HG02973 (cell line): ENCODE measurements at regions not wholly inside any gene's neighbourhood (a gene's known extent, or its start where the extent isn't known, plus 50 kb on each side); places are given as distances from the start of the nearest gene placed in this dataset.

Experiments used
- ATAC-seq: cut with Tn5 transposase; IDR thresholded peaks from one replicate; pipeline ENCODE4 v1.9.1; 2021; ENCODE audit warnings: moderate library complexity; ENCODE audit not compliant: unreplicated experiment

- ATAC-seq, result no peak
Measured at GRCh38 chr6:168837254-168838036, 396.5 kb downstream of the SMOC2 start.

GRCh38 chr6:168835991-168836390, 395.0 kb downstream of the SMOC2 start:
- no peak for ATAC-seq

GRCh38 chr6:168834801-168835200, 393.8 kb downstream of the SMOC2 start:
- no peak for ATAC-seq

DNA sequence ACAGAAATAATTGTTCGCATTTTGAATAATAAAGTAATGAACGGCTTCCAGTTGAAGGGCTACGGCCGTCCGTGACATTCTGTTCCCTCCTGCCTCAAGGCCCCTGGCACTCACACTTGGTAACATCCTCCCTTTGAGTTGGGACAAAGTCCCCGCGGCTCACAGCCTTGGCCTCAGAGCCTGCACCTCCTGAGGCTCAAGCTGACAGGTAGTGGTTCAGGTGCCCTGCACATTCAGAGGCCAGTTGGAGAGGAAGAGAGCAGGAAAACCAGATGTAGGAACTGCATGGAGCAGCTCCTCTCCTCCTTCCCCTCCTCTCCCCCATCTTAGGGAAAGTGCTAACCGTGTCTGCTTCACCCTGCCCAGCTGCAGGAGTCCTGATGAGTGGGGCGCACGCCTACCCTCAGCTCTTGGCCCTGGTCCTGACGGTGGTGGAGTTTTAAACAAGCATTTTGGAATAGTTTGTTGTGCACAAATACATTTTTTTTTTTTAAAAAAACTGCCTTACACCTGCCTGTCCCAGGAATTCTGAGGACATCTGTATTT, 393.1 kb downstream of the SMOC2 start:
- no peak for ATAC-seq

GRCh38 chr6:168828800-168829199, 387.8 kb downstream of the SMOC2 start:
- ATAC-seq, result no peak

DNA sequence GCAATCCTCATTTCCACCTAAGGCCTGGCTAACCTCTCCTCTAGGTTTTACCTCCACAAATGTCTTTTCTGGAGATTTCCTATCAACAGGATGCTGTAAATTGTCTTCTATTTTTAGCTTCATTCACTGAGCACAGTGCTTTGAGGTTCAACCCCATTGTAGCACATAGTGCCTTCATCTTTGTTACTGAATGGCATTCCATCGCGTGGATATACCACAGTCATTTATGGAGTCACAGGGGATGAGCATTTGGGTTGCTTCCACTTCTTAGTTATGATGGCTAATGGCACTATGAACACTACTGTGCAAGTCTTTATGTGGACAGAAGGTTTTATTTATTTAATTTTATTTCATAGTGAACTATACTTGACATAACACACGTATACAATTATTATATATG, 387.1 kb downstream of the SMOC2 start:
- ATAC-seq, result no peak

GRCh38 chr6:168827586-168827871, 386.5 kb downstream of the SMOC2 start:
- no peak for ATAC-seq

DNA sequence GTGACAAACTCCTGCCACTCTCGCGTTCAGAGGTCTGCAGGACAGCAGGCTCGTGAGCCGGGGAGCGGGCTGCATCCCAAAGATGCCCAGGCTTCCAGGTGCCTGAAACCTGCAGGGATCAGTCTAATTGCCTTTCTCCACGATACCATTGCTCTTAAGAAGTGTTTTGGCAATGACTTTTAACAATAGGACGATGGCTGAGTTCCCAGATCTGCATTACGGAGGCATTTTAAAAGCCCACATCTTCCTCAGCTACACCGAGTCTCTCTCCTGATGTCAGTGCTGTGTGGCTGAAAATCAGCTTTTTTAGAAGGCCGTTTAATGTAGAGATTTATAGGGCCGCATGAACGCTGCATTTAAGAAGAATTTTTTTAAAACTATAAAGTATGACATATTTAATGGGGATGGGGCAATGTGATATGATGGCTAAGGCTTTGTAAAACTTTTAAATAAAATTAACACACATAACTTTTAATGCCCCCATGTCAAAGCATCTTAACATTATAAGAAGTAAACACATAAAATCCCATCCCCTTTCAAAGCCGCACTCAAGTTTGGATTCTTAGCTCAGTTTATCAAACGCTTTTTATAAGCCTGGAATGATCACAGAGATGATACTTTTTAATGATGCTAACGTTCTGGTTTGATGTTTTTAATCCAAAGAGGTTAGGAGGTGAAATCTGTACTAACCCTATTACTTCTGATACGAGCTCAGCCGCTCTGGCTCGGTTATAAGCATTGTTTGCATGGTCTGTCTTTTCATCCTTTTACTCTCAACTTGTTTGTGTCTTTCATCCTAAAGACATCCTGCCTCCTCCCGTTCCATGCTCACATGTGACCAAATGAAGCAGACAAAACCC, 386.0 kb downstream of the SMOC2 start:
- no peak for ATAC-seq

DNA sequence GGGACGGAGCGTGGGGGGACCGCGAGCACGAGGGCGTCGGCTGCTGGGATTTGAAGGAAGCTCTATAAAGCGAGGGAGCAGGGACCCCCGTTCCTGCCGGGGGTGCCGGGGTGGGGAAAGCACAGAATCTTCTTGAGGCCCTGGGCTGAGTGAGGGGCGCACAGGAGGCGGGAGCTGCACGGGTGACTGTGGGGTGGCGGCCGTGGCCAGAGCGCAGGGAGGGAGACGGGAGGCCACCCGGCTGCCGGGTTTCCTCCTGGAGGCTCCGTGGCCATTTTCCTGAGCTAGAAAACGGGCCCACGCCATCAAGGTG, 385.1 kb downstream of the SMOC2 start:
- ATAC-seq, result no peak

DNA sequence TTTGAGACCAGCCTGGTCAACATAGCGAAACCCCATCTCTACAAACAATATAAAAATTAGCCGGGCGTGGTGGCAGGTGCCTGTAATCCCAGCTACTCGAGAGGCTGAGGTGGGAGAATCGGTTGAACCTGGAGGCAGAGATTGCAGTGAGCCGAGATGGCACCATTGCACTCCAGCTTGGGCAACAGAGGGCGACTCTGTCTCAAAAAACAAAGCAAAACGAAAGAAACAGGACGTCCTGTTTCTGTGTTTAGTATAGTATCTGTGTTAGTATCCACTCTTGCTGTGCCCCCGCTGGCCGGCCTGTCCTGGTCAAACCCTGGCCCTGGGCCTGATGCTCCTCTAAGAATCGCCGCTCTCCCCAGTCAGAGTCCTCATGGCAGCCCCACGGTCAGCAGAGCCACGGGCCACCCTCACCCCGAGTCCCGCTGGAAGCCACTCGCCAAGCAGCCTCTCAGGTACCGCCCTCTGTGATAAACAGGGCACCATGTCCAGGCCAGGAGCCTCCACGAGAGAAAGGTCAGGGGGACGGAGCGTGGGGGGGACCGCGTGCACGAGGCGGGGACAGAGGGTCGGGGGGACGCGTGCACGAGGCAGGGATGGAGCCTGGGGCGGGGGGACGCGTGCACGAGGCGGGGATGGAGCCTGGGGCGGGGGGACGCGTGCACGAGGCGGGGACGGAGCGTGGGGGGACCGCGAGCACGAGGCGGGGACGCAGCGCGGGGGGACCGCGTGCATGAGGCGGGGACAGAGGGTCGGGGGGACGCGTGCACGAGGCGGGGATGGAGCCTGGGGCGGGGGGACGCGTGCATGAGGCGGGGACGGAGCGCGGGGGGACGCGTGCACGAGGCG, 384.5 kb downstream of the SMOC2 start:
- no peak for ATAC-seq

- no peak for ATAC-seq
Measured at GRCh38 chr6:168823397-168824212, 382.6 kb downstream of the SMOC2 start.

DNA sequence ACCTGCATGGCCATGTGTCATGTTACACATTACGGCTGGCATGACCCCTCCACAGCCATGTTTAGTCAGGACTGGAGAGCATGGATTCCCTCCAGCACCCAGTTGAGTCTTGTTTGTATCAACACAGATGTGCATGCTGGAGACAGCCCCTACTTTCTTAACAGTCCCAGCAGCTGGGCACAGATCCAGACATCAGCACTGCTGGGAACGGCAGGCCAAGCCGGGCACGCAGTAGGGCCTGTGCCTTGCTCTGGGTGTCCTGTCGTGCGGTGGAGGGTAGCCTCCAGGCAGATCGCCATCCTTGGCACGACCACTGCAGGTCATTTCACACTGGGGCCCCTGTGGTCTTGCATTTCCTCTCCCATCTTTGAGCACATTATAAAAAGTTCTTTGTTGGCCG, 381.4 kb downstream of the SMOC2 start:
- ATAC-seq, result no peak

- ATAC-seq, result no peak
Measured at GRCh38 chr6:168819546-168819945, 378.6 kb downstream of the SMOC2 start.

GRCh38 chr6:168817558-168818159, 376.7 kb downstream of the SMOC2 start:
- ATAC-seq, result no peak

DNA sequence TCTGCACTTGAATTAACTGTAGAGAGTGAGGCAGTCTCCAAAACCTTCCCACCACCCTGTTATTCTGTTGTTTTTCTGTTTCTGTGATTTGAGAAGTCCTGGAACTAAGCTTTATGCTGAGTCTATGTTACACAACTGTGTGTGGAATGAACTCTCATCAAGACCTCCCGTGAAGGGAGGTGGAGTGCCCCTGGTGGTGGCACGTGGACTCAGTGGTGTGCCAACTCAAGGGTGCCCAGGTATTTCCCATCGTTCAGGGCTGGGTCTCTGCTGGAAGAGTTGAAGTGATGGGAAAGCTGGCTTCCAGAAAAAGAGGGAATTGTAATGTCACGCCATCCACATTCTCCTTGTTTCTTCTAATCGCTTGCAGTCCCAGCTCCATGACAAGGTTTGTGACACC, 374.2 kb downstream of the SMOC2 start:
- no peak for ATAC-seq

GRCh38 chr6:168808232-168808631, 367.2 kb downstream of the SMOC2 start:
- no peak for ATAC-seq

GRCh38 chr6:168804331-168804730, 363.3 kb downstream of the SMOC2 start:
- no peak for ATAC-seq

GRCh38 chr6:168803874-168804273, 362.9 kb downstream of the SMOC2 start:
- no peak for ATAC-seq

GRCh38 chr6:168799067-168799466, 358.1 kb downstream of the SMOC2 start:
- no peak for ATAC-seq

- ATAC-seq, result no peak
Measured at GRCh38 chr6:168796106-168796505, 355.1 kb downstream of the SMOC2 start.
